GM23338 (cell line): ENCODE measurements at regions not wholly inside any gene's neighbourhood (a gene's known extent, or its start where the extent isn't known, plus 50 kb on each side); places are given as distances from the start of the nearest gene placed in this dataset.

Experiments
- ATAC-seq: fragments of 200-7000 bp; cut with Tn5 transposase; 3 replicates; pipeline ENCODE4 v1.9.1; 2020
- DNase-seq: peaks from one replicate; pipeline ENCODE4 v3.0.0-alpha.2; 2015; ENCODE audit warnings: low spot score
- H2AFZ ChIP-seq: fragments of 200-600 bp; sonication (generic); 2 replicates; pipeline ENCODE4 v1.8.0; 2016; ENCODE audit warnings: antibody characterized with exemption, mild to moderate bottlenecking, moderate library complexity
- H3F3A ChIP-seq: fragments of 200-600 bp; sonication (generic); replicated peaks from 2 replicates; pipeline ENCODE4 v1.8.0; 2017; ENCODE audit warnings: antibody characterized with exemption, mixed run types, low read depth
- H3K27ac ChIP-seq: fragments of 200-600 bp; sonication (generic); 2 replicates; pipeline ENCODE4 v1.6.1; 2016; ENCODE audit warnings: low read depth
- H3K27me3 ChIP-seq: fragments of 200-600 bp; sonication (generic); 2 replicates; pipeline ENCODE4 v1.8.0; 2016; ENCODE audit warnings: mild to moderate bottlenecking, mixed run types, moderate library complexity; ENCODE audit not compliant: insufficient read depth
- H3K36me3 ChIP-seq: fragments of 200-600 bp; sonication (generic); 2 replicates; pipeline ENCODE4 v1.8.0; 2016; ENCODE audit warnings: mild to moderate bottlenecking; ENCODE audit not compliant: insufficient read depth
- H3K4me1 ChIP-seq: fragments of 200-600 bp; sonication (generic); 2 replicates; pipeline ENCODE4 v1.8.0; 2016; ENCODE audit warnings: mild to moderate bottlenecking, moderate library complexity; ENCODE audit not compliant: insufficient read depth
- H3K4me2 ChIP-seq: fragments of 200-600 bp; sonication (generic); 2 replicates; pipeline ENCODE4 v1.7.1; 2017; ENCODE audit warnings: mixed run types
- H3K4me3 ChIP-seq: fragments of 200-600 bp; sonication (generic); 2 replicates; pipeline ENCODE4 v1.6.1; 2016; ENCODE audit warnings: mixed run types
- H3K79me2 ChIP-seq: fragments of 200-600 bp; sonication (generic); replicated peaks from 2 replicates; pipeline ENCODE4 v1.8.0; 2017; ENCODE audit warnings: mild to moderate bottlenecking; ENCODE audit not compliant: insufficient read depth
- H3K9me2 ChIP-seq: fragments of 200-600 bp; sonication (generic); 2 replicates; pipeline ENCODE4 v1.8.0; 2017; ENCODE audit not compliant: insufficient read depth
- H4K20me1 ChIP-seq: fragments of 200-600 bp; sonication (generic); replicated peaks from 2 replicates; pipeline ENCODE4 v1.8.0; 2017; ENCODE audit warnings: mild to moderate bottlenecking; ENCODE audit not compliant: insufficient read depth
- H3K27ac Mint-ChIP-seq: 2 replicates; pipeline ENCODE4 v1.8.0; 2020; ENCODE audit warnings: inconsistent platforms, mild to moderate bottlenecking, moderate library complexity, mixed read lengths
- H3K27me3 Mint-ChIP-seq: 3 replicates; pipeline ENCODE4 v1.8.0; 2022; ENCODE audit warnings: low read depth, mild to moderate bottlenecking, moderate library complexity, mixed read lengths, inconsistent platforms; ENCODE audit not compliant: insufficient read depth, poor library complexity
- H3K36me3 Mint-ChIP-seq: 3 replicates; pipeline ENCODE4 v1.8.0; 2021; ENCODE audit warnings: low read depth, mild to moderate bottlenecking, inconsistent platforms, moderate library complexity, mixed read lengths
- H3K4me1 Mint-ChIP-seq: 3 replicates; pipeline ENCODE4 v1.8.0; 2020; ENCODE audit warnings: mild to moderate bottlenecking, inconsistent platforms, mixed read lengths
- H3K4me3 Mint-ChIP-seq: 3 replicates; pipeline ENCODE4 v1.8.0; 2021; ENCODE audit warnings: moderate library complexity, mild to moderate bottlenecking, inconsistent platforms, mixed read lengths
- H3K9me3 Mint-ChIP-seq: 3 replicates; pipeline ENCODE4 v1.8.0; 2020; ENCODE audit warnings: moderate library complexity, mild to moderate bottlenecking, inconsistent platforms, mixed read lengths
- CREB1 ChIP-seq: fragments of 250-450 bp; sonication (Bioruptor Pico); IDR thresholded peaks from 2 replicates; pipeline ENCODE4 v1.5.0; 2020; ENCODE audit warnings: low read depth, mild to moderate bottlenecking, moderate library complexity
- CTCF ChIP-seq, 2 experiments: fragments of 200-600 bp in 1 of 2; sonication (generic) in 1 of 2; conservative IDR thresholded peaks; 2 replicates each; pipeline versions ENCODE4 v1.5.1 to v1.6.1; 2016 to 2017; ENCODE audit warnings: antibody characterized with exemption in 2 of 2, low read depth in 2 of 2, mild to moderate bottlenecking in 2 of 2, moderate library complexity in 1 of 2
- ETS1 ChIP-seq: IDR thresholded peaks from 2 replicates; pipeline ENCODE4 v1.6.1; 2016; ENCODE audit warnings: antibody characterized with exemption
- EZH2phosphoT487 ChIP-seq: fragments of 200-600 bp; sonication (generic); IDR thresholded peaks from one replicate; pipeline ENCODE4 v1.8.1; 2018; ENCODE audit warnings: antibody characterized with exemption; ENCODE audit not compliant: unreplicated experiment
- NANOG ChIP-seq: IDR thresholded peaks from 2 replicates; pipeline ENCODE4 v1.6.1; 2016; ENCODE audit warnings: antibody characterized with exemption, borderline replicate concordance
- POLR2AphosphoS5 ChIP-seq: IDR thresholded peaks from 2 replicates; pipeline ENCODE4 v1.6.1; 2016; ENCODE audit warnings: antibody characterized with exemption, low read depth
- STAT1 ChIP-seq: IDR thresholded peaks from one replicate; pipeline ENCODE4 v1.6.1; 2016; ENCODE audit warnings: antibody characterized with exemption; ENCODE audit not compliant: unreplicated experiment
- ZNF114 ChIP-seq: fragments of 250-450 bp; sonication (Bioruptor Pico); IDR thresholded peaks from 2 replicates; pipeline ENCODE4 v1.5.0; 2020; ENCODE audit warnings: mild to moderate bottlenecking, moderate library complexity
- TF ChIP-seq, protein P1 (sequence below): IDR thresholded peaks from one replicate; pipeline ENCODE4 v1.6.1; 2018; ENCODE audit warnings: antibody characterized with exemption; ENCODE audit not compliant: unreplicated experiment

DNA sequence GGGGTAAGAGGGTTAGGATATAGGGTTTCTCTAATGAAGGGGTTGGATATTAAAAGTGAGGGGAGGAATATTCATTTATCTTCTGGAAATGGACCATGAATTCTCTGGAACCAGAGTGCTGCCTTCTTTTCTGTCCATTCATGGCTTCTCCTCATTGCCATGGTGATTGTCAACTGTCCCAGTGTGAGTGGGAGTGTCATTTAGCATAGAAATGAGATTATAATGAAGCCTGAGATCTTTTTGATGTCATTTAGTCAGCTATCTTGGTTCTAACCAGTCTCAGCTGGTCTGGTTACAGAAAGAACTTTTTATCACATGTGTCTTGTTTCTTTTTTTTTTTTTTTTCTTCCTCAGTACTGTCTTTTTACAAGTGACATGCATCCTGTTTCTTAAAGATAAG is 497.3 kb upstream of the PITX2 start:
- peaks cover 3% of the 10 kb centered on the region for H3K27me3 Mint-ChIP-seq
- H3K9me3 Mint-ChIP-seq = no peaks in the 10 kb centered on the region; the same call in 2 of the 3 replicates
- no peaks in the 10 kb centered on the region; the same call in 2 of the 3 replicates for H3K36me3 Mint-ChIP-seq
- no peak for ATAC-seq
- Histone ChIP-seq H3K79me2 (no peaks in the 10 kb centered on the region), H2AFZ (no peak overlapping the region), H3F3A (no peaks in the 10 kb centered on the region), H3K27ac (no peak overlapping the region), H3K9me2 (0 out of 2 replicates have a peak, but pooled peaks cover 4% of the 10 kb centered on the region), H3K4me2 (no peak overlapping the region), H3K4me3 (no peak overlapping the region), H3K27me3 (no peaks in the 10 kb centered on the region), H3K36me3 (no peaks in the 10 kb centered on the region), H4K20me1 (no peaks in the 10 kb centered on the region), H3K4me1 (no peaks in the 10 kb centered on the region)
- DNase-seq = no peak
- H3K4me1 Mint-ChIP-seq = no peaks in the 10 kb centered on the region
- H3K27ac Mint-ChIP-seq = no peak overlapping the region
- no peak for TF ChIP-seq POLR2AphosphoS5
- TF ChIP-seq ETS1 = no peak
- no peak for TF ChIP-seq CREB1 (CRISPR knock-in tag)
- TF ChIP-seq ZNF114 (CRISPR knock-in tag) = no peak
- TF ChIP-seq EZH2phosphoT487 = no peak
- TF ChIP-seq, protein P1, sequence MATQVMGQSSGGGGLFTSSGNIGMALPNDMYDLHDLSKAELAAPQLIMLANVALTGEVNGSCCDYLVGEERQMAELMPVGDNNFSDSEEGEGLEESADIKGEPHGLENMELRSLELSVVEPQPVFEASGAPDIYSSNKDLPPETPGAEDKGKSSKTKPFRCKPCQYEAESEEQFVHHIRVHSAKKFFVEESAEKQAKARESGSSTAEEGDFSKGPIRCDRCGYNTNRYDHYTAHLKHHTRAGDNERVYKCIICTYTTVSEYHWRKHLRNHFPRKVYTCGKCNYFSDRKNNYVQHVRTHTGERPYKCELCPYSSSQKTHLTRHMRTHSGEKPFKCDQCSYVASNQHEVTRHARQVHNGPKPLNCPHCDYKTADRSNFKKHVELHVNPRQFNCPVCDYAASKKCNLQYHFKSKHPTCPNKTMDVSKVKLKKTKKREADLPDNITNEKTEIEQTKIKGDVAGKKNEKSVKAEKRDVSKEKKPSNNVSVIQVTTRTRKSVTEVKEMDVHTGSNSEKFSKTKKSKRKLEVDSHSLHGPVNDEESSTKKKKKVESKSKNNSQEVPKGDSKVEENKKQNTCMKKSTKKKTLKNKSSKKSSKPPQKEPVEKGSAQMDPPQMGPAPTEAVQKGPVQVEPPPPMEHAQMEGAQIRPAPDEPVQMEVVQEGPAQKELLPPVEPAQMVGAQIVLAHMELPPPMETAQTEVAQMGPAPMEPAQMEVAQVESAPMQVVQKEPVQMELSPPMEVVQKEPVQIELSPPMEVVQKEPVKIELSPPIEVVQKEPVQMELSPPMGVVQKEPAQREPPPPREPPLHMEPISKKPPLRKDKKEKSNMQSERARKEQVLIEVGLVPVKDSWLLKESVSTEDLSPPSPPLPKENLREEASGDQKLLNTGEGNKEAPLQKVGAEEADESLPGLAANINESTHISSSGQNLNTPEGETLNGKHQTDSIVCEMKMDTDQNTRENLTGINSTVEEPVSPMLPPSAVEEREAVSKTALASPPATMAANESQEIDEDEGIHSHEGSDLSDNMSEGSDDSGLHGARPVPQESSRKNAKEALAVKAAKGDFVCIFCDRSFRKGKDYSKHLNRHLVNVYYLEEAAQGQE = no peak
- TF ChIP-seq CTCF (conservative IDR thresholded peaks at IDR 0.05; ENCODE audit: low read depth in 2 of 2) = no peak
- no peak for TF ChIP-seq STAT1
- no peak for TF ChIP-seq NANOG
- no peak overlapping the region for H3K4me3 Mint-ChIP-seq

GRCh38 chr4:111126340-111126739 is 503.5 kb upstream of the PITX2 start:
- no peaks in the 10 kb centered on the region; the same call in 2 of the 3 replicates for H3K36me3 Mint-ChIP-seq
- H3K4me3 Mint-ChIP-seq = no peak overlapping the region
- Histone ChIP-seq H3K27ac (no peak overlapping the region), H2AFZ (no peak overlapping the region), H3K4me3 (no peak overlapping the region), H3K4me1 (no peaks in the 10 kb centered on the region), H4K20me1 (no peaks in the 10 kb centered on the region), H3F3A (no peaks in the 10 kb centered on the region), H3K9me2 (peaks cover 4% of the 10 kb centered on the region; the same call in 1 of the 2 replicates), H3K79me2 (no peaks in the 10 kb centered on the region), H3K36me3 (no peaks in the 10 kb centered on the region), H3K4me2 (no peak overlapping the region), H3K27me3 (no peaks in the 10 kb centered on the region)
- no peak overlapping the region for H3K27ac Mint-ChIP-seq
- no peak for DNase-seq
- no peak for ATAC-seq
- no peaks in the 10 kb centered on the region for H3K27me3 Mint-ChIP-seq
- no peaks in the 10 kb centered on the region for H3K4me1 Mint-ChIP-seq
- no peaks in the 10 kb centered on the region for H3K9me3 Mint-ChIP-seq
- TF ChIP-seq NANOG (no peak), ZNF114 (CRISPR knock-in tag) (no peak)
- TF ChIP-seq, protein P1 = no peak
